IPS-18c (cell line): ENCODE measurements at regions not wholly inside any gene's neighbourhood (a gene's known extent, or its start where the extent isn't known, plus 50 kb on each side); places are given as distances from the start of the nearest gene placed in this dataset.

Source experiments
- H3K4me3 ChIP-seq: 2 replicates; pipeline ENCODE4 v1.7.0; 2013; ENCODE audit warnings: low read depth, mild to moderate bottlenecking, low read length, moderate library complexity; ENCODE audit not compliant: insufficient read depth
- H3K9me3 ChIP-seq: one replicate; pipeline ENCODE4 v1.6.1; 2013; ENCODE audit warnings: mild to moderate bottlenecking, low read length, moderate library complexity; ENCODE audit not compliant: control insufficient read depth, insufficient read depth

DNA sequence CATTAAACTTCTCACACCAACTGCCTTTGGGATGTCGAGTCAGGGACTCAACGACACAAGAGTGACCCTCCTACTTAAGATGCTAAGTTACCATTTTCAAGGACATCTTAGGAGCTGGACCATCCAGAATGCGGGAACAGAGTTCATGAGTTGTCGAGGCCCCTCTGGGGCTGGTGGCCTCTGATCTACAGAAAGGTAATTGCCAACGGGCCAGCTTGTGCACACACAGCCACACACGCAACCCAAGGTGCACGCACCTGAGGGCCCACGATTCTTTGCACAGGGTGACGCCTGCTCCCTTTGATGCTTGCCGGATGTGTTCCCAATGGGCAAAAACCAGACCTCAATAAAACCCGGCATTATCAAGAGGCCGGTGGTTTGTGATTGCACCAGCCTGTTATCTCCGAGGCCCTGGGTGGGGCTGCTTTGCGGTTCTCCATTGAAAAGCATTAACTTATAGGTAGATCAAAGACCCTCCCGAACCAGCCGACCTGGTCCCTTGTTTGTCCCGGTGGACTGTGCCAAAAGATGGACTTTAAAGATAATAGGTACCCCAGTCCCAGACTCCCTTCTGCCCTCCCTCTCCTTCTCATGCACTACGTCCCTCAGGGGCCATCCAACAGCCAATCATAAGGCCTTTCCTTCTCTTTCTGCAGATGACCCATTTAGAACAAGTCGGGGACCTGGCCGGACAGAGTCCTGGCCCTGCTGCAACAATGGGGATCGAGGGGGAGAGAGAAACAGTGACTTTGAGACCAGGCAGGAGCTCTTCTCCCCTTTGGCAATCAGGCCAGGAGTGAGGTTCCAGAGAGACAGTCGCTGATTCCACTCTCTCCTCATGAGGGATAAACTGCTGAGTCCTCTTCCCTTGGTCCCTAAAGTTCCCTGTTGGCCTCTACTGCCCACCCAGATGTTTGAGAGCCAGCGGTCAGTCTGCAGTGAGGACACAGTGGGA is 292.5 kb downstream of the SOX9 start:
- Histone ChIP-seq H3K9me3 (peaks cover 3% of the 10 kb centered on the region), H3K4me3 (no peak overlapping the region)

GRCh38 chr17:72414032-72414396 is 293.2 kb downstream of the SOX9 start:
- peaks cover 3% of the 10 kb centered on the region for H3K9me3 ChIP-seq
- H3K4me3 ChIP-seq = no peak overlapping the region

GRCh38 chr17:72414967-72415853 is 294.4 kb downstream of the SOX9 start:
- H3K9me3 ChIP-seq = peaks cover 5% of the 10 kb centered on the region
- H3K4me3 ChIP-seq = no peak overlapping the region

- H3K9me3 ChIP-seq = peaks cover 5% of the 10 kb centered on the region
These were observed 295.3 kb downstream of the SOX9 start for GRCh38 chr17:72416054-72416675.

GRCh38 chr17:72416905-72417304 is 296.1 kb downstream of the SOX9 start:
- peaks cover 5% of the 10 kb centered on the region for H3K9me3 ChIP-seq
- no peak overlapping the region for H3K4me3 ChIP-seq

More at GRCh38 chr17:72416054-72416675, 295.3 kb downstream of the SOX9 start:
- H3K4me3 ChIP-seq = no peak overlapping the region

- H3K4me3 ChIP-seq = no peak overlapping the region
- H3K9me3 ChIP-seq = peaks cover 5% of the 10 kb centered on the region
These were observed 296.8 kb downstream of the SOX9 start for GRCh38 chr17:72417627-72418026.

DNA sequence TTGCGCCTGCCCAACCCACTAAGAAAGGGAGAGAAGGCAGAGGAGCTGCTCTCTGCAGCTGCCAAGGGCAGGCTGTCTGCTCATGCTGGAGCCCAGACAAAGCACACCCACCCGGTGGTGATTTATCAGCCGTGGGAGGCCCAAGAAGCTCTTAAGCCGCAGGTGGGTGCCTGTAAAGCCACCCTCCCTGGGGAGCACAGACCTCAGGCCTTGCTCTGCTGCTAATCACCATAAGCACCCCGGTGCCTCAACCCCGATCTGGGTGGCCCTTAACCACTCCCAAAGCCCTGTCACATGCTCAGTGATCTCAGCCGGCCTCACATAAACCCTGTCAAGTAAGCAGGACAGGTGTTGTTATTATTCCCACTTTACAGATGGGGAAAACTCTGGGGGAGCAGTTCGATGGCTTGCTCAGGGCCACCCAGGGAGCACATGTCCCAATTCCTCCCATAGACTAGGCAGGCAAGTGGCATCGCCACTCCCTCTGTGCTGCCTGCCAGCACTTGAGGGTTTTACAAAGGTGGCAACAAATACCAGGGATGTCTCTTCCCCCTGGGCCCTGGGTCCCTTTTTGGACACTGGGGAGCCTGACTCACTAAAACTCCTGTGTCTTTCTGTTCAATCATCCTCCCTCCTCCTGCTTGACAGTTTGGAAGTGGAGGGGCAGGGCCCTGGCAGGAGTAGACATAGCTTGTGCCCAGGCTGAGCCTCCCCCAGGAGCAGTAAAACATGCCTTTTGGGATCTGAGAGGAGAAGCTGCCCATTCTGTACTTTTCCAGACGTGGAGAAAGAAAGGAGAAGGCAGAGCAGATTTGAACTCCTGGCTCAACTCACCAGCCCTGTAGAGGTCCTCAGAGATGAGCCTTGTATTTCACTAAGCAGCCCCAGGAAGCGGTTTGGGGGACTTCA is 299.3 kb downstream of the SOX9 start:
- H3K4me3 ChIP-seq = no peak overlapping the region
- H3K9me3 ChIP-seq = peaks cover 5% of the 10 kb centered on the region

DNA sequence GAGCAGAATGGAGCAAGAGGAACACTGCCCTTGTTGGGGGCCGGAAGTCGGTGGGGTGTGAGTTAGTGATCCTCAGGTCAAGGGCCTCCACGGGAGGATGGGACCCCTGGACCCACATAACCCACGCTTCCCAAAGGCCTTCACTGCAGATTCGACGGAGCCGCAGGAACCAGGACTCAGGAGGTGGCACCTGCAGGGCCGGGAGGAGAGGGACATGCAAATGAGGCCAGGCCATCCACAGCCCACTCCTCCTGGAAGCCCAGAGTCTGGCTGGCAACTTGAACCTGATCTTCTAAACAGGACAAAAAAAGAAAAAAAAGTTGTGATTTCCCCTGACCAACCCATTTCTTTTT is 299.9 kb downstream of the SOX9 start:
- no peak overlapping the region for H3K4me3 ChIP-seq
- peaks cover 5% of the 10 kb centered on the region for H3K9me3 ChIP-seq

GRCh38 chr17:72421128-72422092 is 300.6 kb downstream of the SOX9 start:
- H3K9me3 ChIP-seq = peaks cover 5% of the 10 kb centered on the region
- H3K4me3 ChIP-seq = no peak overlapping the region

GRCh38 chr17:72422204-72422504 is 301.3 kb downstream of the SOX9 start:
- H3K9me3 ChIP-seq = peaks cover 5% of the 10 kb centered on the region
- H3K4me3 ChIP-seq = no peak overlapping the region

DNA sequence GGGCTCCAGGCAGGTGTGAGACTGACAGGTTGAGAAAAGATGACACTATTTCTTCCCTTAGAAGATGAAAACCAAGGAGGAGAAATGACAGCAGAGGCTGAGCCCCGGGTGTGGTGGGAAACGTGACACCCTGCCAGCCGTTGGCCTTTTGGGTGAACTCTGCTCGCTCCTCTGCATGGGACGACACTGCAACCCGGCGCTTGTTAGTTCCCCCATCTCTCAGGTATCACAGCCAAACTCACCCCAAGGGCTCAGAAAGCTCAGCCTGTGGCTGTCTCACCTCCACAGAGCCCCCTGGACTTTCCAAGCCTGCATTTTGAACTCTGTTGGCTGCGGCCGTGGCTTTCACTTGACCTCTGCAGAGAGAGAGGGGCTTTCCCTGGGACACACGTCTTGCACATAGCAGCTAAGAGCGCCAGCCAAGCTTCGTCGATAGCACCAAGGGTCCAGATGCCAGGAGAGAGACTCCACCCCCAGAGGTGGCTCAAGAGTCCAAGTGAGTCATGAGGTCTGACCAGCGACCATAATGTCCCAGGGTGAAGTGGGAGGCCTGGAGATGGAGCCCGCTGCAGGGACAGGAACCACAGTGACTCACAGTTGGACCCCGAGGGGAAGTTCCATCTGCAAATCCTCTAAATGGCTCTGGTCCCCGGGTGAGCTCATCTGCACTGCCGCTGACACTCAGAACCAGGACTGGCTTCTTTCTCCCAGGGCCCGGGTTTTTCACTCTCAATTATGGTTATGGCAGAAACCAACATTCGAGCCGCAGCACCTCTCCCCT is 301.9 kb downstream of the SOX9 start:
- Histone ChIP-seq H3K4me3 (no peak overlapping the region), H3K9me3 (peaks cover 5% of the 10 kb centered on the region)

DNA sequence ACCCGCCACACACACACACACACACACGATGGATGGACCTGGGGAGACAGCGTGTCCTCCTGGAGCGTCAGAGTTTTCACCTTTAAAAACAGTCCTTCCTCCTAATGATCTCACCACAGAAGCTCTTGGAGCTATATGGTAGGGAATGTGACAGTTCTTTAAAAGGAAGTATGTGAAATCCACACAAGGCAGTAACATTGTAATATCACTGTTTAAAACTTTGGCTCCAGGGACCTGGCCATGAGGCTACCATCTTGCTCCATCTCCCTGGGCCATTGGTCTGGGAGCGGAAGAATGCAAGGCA is 302.4 kb downstream of the SOX9 start:
- no peak overlapping the region for H3K4me3 ChIP-seq
- peaks cover 2% of the 10 kb centered on the region for H3K9me3 ChIP-seq

DNA sequence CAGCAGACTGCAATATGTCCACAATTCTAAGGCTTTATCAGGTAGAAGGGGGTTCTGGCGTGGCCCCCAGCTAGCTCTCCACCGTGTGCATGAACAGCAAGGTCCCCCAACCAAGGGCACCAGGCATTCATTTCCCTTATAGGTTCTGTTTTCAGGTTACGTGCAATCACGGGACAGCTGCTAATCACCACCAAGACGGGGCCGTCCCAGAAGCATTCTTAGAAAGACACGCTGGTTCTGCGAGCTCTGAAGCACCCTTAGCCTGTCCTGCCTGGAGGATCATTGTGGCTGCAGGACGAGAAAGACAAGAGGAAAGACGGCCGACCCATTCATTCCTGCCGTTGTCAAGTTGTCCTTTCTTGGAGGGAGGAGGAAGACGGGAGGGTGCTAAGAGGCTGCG is 302.9 kb downstream of the SOX9 start:
- peaks cover 2% of the 10 kb centered on the region for H3K9me3 ChIP-seq
- H3K4me3 ChIP-seq = no peak overlapping the region

- no peak overlapping the region for H3K4me3 ChIP-seq
- peaks cover 2% of the 10 kb centered on the region for H3K9me3 ChIP-seq
These were observed 303.8 kb downstream of the SOX9 start for GRCh38 chr17:72424505-72425117.

DNA sequence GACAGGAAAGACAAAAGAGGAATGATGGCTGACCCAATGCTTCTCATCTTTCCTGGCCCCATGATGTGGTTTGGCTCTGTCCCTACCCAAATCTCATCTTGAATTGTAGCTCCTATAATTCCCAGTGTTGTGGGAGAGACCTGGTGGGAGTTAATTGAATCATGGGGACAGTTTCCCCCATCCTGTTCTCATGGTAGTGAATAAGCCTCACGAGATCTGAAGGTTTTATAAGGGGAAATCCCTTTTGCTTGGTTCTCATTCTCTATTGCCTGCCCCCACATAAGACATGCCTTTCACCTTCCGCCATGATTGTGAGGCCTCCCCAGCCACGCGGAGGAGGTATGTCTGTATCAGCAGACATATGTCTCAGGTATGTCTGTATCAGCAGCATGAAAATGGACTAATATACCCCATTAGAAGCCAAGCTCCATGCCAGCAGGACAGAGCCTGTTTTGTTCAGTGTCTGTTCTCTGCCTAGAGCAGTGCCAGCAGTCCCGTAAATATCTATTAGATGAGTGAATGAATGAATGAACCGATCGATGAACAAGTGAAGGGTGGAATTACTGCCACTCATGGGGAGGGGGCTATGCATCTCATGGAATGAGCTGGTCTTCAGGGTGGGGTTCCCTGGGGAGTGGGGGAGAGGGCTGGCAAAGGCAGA is 304.4 kb downstream of the SOX9 start:
- Histone ChIP-seq H3K9me3 (no peaks in the 10 kb centered on the region), H3K4me3 (no peak overlapping the region)
